ENCODE measurements at regions not wholly inside any gene's neighbourhood (a gene's known extent, or its start where the extent isn't known, plus 50 kb on each side); places are given as distances from the start of the nearest gene placed in this dataset.

- no peak for TF ChIP-seq POLR2A (IDR thresholded peaks at IDR 0.05)
- no peak for TF ChIP-seq CTCF (IDR thresholded peaks at IDR 0.05)
Measured at GRCh38 chr13:39876258-39876657, 220.8 kb downstream of the COG6 start.

Data from right lobe of liver (tissue), 4 donors.